Endothelial cell of umbilical vein (primary cell): ENCODE measurements at regions not wholly inside any gene's neighbourhood (a gene's known extent, or its start where the extent isn't known, plus 50 kb on each side); places are given as distances from the start of the nearest gene placed in this dataset.

Experiments used
- BruUV-seq: library from RNA; stranded (reverse); fragments of 400-500 nt; replicated peaks from 2 replicates; lab custom pipeline; 2021; lab: Mats Ljungman, UMichigan
- CTCF ChIA-PET: fragments of 300-600, 350-600 bp; sonication (Branson Sonifier 250); formaldehyde crosslinking; loops from one replicate; lab custom pipeline; 2021; ENCODE audit warnings: antibody characterized with exemption, inconsistent platforms; lab: Charles Lee
- POLR2A ChIA-PET: fragments of 300-600, 350-600 bp; sonication (Branson Sonifier 250); formaldehyde crosslinking; loops from one replicate; lab custom pipeline; 2021; ENCODE audit warnings: antibody characterized with exemption, inconsistent platforms; lab: Charles Lee
- DNase-seq: peaks from one replicate; pipeline ENCODE4 v3.0.0-alpha.2; 2011; ENCODE audit warnings: low read depth, low spot score
- FAIRE-seq: peaks from 2 replicates; lab custom pipeline; 2011; peaks lifted over from hg19 to GRCh38; lab: Jason Lieb, UNC
- H2AFZ ChIP-seq: 2 replicates; pipeline ENCODE4 v1.6.0; 2012; ENCODE audit warnings: low read depth, low read length, control low read depth, inconsistent platforms
- H3K27ac ChIP-seq: 2 replicates; pipeline ENCODE4 v1.5.1; 2011; ENCODE audit warnings: low read depth, mild to moderate bottlenecking, control low read depth, low read length, moderate library complexity; ENCODE audit not compliant: insufficient read depth
- H3K27me3 ChIP-seq, 2 experiments: 2 replicates each; pipeline versions ENCODE4 v1.6.0 to v1.6.1; 2011; ENCODE audit warnings: low read length in 2 of 2, mixed read lengths in 1 of 2; ENCODE audit not compliant: control insufficient read depth in 2 of 2, insufficient read depth in 2 of 2
- H3K36me3 ChIP-seq, 2 experiments: 2 replicates in 1 of 2; 3 replicates in 1 of 2; pipeline ENCODE4 v1.5.1; 2011; ENCODE audit warnings: low read length in 2 of 2, mild to moderate bottlenecking in 1 of 2, moderate library complexity in 1 of 2; ENCODE audit not compliant: control insufficient read depth in 2 of 2, insufficient read depth in 2 of 2; ENCODE audit errors: extremely low read depth in 1 of 2
- H3K4me1 ChIP-seq: 3 replicates; pipeline ENCODE4 v1.5.1; 2011; ENCODE audit warnings: mild to moderate bottlenecking, low read length; ENCODE audit not compliant: control insufficient read depth, insufficient read depth; ENCODE audit errors: extremely low read depth
- H3K4me2 ChIP-seq: 2 replicates; pipeline ENCODE4 v1.6.1; 2011; ENCODE audit warnings: low read length, control low read depth, mixed read lengths; ENCODE audit not compliant: insufficient read depth
- H3K4me3 ChIP-seq, 3 experiments: fragments of 200-600 bp in 1 of 3; sonication (generic), shearing (Covaris generic) in 1 of 3; replicated peaks in 1 of 3; 2 replicates each; pipeline ENCODE4 v1.5.1; 2011 to 2016; ENCODE audit warnings: control low read depth in 3 of 3, low read length in 3 of 3, mild to moderate bottlenecking in 2 of 3, inconsistent platforms in 1 of 3, low read depth in 1 of 3, moderate library complexity in 1 of 3; ENCODE audit not compliant: insufficient read depth in 1 of 3
- H3K79me2 ChIP-seq: 2 replicates; pipeline ENCODE4 v1.6.0; 2012; ENCODE audit warnings: low read length, inconsistent platforms; ENCODE audit not compliant: control insufficient read depth, insufficient read depth
- H3K9ac ChIP-seq: replicated peaks from 2 replicates; pipeline ENCODE3; 2011; ENCODE audit warnings: low read length, control low read depth; ENCODE audit not compliant: insufficient read depth; ENCODE audit errors: extremely low read depth
- H3K9me1 ChIP-seq: replicated peaks from 3 replicates; pipeline ENCODE4 v1.6.0; 2011; ENCODE audit warnings: mild to moderate bottlenecking, low read length; ENCODE audit not compliant: control insufficient read depth, insufficient read depth; ENCODE audit errors: extremely low read depth
- H3K9me3 ChIP-seq: replicated peaks from 2 replicates; pipeline ENCODE4 v1.5.1; 2012; ENCODE audit warnings: low read length, inconsistent platforms; ENCODE audit not compliant: control insufficient read depth, insufficient read depth
- H4K20me1 ChIP-seq: replicated peaks from 2 replicates; pipeline ENCODE3; 2011; ENCODE audit warnings: mild to moderate bottlenecking, low read length; ENCODE audit not compliant: control insufficient read depth, insufficient read depth; ENCODE audit errors: extremely low read depth
- EZH2 ChIP-seq: IDR thresholded peaks from 2 replicates; pipeline ENCODE4 v1.6.1; 2012; ENCODE audit warnings: borderline replicate concordance, low read depth, mild to moderate bottlenecking, moderate library complexity, low read length, inconsistent platforms; ENCODE audit not compliant: severe bottlenecking
- FOS ChIP-seq: IDR thresholded peaks from 2 replicates; pipeline ENCODE4 v1.6.1; 2011; ENCODE audit warnings: mild to moderate bottlenecking, low read length, moderate library complexity, borderline replicate concordance; ENCODE audit not compliant: insufficient read depth
- GATA2 ChIP-seq: IDR thresholded peaks from 2 replicates; pipeline ENCODE4 v1.7.0; 2011; ENCODE audit warnings: low read depth, mild to moderate bottlenecking, moderate library complexity, mixed read lengths, low read length; ENCODE audit not compliant: insufficient read length, insufficient read depth
- JUN ChIP-seq: IDR thresholded peaks from 2 replicates; pipeline ENCODE4 v1.6.1; 2011; ENCODE audit warnings: borderline replicate concordance, low read depth; ENCODE audit not compliant: insufficient read length, insufficient read depth
- MYC ChIP-seq: IDR thresholded peaks from one replicate; pipeline ENCODE4 v1.6.1; 2011; ENCODE audit warnings: mild to moderate bottlenecking, low read depth, low read length
- POLR2A ChIP-seq: IDR thresholded peaks from 2 replicates; pipeline ENCODE4 v1.6.1; 2012; ENCODE audit warnings: low read depth, mild to moderate bottlenecking, control low read depth, low read length
- POLR2AphosphoS5 ChIP-seq: IDR thresholded peaks from 2 replicates; pipeline ENCODE4 v1.6.1; 2012; ENCODE audit warnings: low read depth, mild to moderate bottlenecking, control low read depth, low read length, moderate library complexity; ENCODE audit not compliant: insufficient read depth
- dilution Hi-C: fragments of 300-500 bp; cut with MboI; formaldehyde crosslinking; loops from one replicate; pipeline ENCODE4 v1.15.0; 2019; ENCODE audit warnings: low sequenced_read_pairs; ENCODE audit not compliant: extremely low pct_ligation_motif_present
- intact Hi-C: fragments of 100-400 bp; cut with micrococcal nuclease; formaldehyde crosslinking; loops from one replicate; pipeline ENCODE4 v1.10.0; 2022
- TF ChIP-seq, protein P1 (sequence below), 2 donors: IDR thresholded peaks; 1 replicate in 1 of 2; 2 replicates in 1 of 2; pipeline ENCODE4 v1.5.1; 2011; ENCODE audit warnings: low read length in 2 of 2, mild to moderate bottlenecking in 2 of 2, moderate library complexity in 2 of 2, control low read depth in 1 of 2, inconsistent platforms in 1 of 2, low read depth in 1 of 2; ENCODE audit not compliant: insufficient read depth in 1 of 2; ENCODE audit errors: extremely low read depth in 1 of 2
- TF ChIP-seq, protein P2 (sequence below): IDR thresholded peaks from 2 replicates; pipeline ENCODE4 v1.6.1; 2011; ENCODE audit not compliant: insufficient read depth, insufficient read length

DNA sequence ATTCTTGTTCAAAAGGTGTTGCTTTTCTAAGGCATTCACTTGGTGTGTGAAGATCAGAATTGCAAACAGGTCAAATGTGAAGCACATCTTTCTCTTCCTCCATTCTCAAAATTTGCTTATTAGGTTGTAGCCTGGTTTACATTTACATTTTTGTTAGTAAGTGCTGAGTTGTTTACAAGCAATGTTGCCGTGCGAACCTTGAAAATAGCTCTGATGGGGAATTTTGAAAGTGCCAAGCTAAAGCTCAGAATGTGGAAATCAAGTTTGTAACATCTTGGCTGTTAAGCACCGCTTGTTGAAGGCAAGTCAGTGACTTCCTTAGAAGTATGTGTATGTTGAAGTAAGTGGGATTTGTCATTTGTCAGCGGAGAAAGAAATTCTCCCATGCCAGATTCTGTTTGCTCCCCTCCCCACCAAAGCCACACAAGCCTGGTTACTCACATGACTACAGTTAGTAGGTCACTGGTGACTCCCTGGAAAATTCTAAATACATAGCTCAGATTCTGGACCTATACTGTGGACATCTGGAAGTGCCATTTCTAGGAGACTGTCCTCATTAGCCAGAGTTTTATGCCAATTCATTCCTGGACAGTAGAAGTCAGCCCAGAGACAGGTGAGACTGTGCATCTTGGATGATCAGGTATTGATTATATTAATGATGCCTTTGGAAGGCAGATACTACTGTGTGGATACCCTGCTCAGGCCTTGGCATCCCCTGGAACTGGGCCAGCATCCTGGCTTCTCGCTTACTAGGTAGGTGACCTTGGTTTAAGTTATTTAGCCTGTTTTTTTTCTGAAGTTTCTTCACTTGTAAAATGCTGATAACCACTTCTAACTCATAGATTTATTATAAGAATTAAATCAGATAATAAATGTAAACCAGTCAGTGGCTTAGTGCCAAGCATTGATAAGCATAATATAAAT is 390.6 kb upstream of the SEMA6D start:
- Histone ChIP-seq H3K9ac (no peak overlapping the region), H2AFZ (no peak overlapping the region), H3K36me3 (no peaks in the 10 kb centered on the region), H3K4me1 (no peaks in the 10 kb centered on the region), H3K4me3 (no peak overlapping the region), H3K27ac (no peak overlapping the region), H3K9me1 (no peaks in the 10 kb centered on the region), H4K20me1 (no peaks in the 10 kb centered on the region), H3K79me2 (no peaks in the 10 kb centered on the region), H3K27me3 (no peaks in the 10 kb centered on the region), H3K9me3 (no peaks in the 10 kb centered on the region), H3K4me2 (no peak overlapping the region)
- TF ChIP-seq FOS: no peak
- TF ChIP-seq EZH2: no peak
- TF ChIP-seq GATA2: no peak
- no peak for TF ChIP-seq JUN
- no peak for TF ChIP-seq MYC
- no peak for TF ChIP-seq POLR2A
- no peak for TF ChIP-seq POLR2AphosphoS5
- TF ChIP-seq, protein P1, sequence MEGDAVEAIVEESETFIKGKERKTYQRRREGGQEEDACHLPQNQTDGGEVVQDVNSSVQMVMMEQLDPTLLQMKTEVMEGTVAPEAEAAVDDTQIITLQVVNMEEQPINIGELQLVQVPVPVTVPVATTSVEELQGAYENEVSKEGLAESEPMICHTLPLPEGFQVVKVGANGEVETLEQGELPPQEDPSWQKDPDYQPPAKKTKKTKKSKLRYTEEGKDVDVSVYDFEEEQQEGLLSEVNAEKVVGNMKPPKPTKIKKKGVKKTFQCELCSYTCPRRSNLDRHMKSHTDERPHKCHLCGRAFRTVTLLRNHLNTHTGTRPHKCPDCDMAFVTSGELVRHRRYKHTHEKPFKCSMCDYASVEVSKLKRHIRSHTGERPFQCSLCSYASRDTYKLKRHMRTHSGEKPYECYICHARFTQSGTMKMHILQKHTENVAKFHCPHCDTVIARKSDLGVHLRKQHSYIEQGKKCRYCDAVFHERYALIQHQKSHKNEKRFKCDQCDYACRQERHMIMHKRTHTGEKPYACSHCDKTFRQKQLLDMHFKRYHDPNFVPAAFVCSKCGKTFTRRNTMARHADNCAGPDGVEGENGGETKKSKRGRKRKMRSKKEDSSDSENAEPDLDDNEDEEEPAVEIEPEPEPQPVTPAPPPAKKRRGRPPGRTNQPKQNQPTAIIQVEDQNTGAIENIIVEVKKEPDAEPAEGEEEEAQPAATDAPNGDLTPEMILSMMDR (IDR thresholded peaks at IDR 0.05; ENCODE audit: extremely low read depth in 1 of 2, insufficient read depth in 1 of 2, low read depth in 1 of 2, low read length in 2 of 2): no peak
- TF ChIP-seq, protein P2, sequence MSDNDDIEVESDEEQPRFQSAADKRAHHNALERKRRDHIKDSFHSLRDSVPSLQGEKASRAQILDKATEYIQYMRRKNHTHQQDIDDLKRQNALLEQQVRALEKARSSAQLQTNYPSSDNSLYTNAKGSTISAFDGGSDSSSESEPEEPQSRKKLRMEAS: no peak
- ChIA-PET CTCF (no interaction called here), POLR2A (no interaction called here)
- DNase-seq (no peak), FAIRE-seq (no peak)
- dilution Hi-C loops (no loop called here), intact Hi-C loops (no loop called here)
- no TSS peak for BruUV-seq
